ENCODE measurements at regions not wholly inside any gene's neighbourhood (a gene's known extent, or its start where the extent isn't known, plus 50 kb on each side); places are given as distances from the start of the nearest gene placed in this dataset.

- no peak for DNase-seq
Measured at GRCh38 chr15:39052323-39052705, 487.7 kb upstream of the RASGRP1 start.

GRCh38 chr15:39053480-39053879, 488.9 kb upstream of the RASGRP1 start:
- DNase-seq, result no peak

- no peak for DNase-seq
Measured at GRCh38 chr15:39054128-39054732, 489.6 kb upstream of the RASGRP1 start.

GRCh38 chr15:39056357-39056756, 491.7 kb upstream of the RASGRP1 start:
- DNase-seq, result no peak

GRCh38 chr15:39058351-39059131, 493.9 kb upstream of the RASGRP1 start:
- no peak for DNase-seq

- no peak for DNase-seq
Measured at GRCh38 chr15:39059917-39060316, 495.3 kb upstream of the RASGRP1 start.

- no peak for DNase-seq
Measured at GRCh38 chr15:39061952-39062464, 497.4 kb upstream of the RASGRP1 start.

- no peak for DNase-seq
Measured at GRCh38 chr15:39066677-39067076, 502.1 kb upstream of the RASGRP1 start.

- no peak for DNase-seq
Measured at GRCh38 chr15:39074341-39074985, 506.4 kb upstream of the THBS1 start.

- no peak for DNase-seq
Measured at GRCh38 chr15:39075311-39075710, 505.6 kb upstream of the THBS1 start.

GRCh38 chr15:39075756-39076341, 505.0 kb upstream of the THBS1 start:
- DNase-seq, result no peak

- DNase-seq, result no peak
Measured at GRCh38 chr15:39078026-39078425, 502.9 kb upstream of the THBS1 start.

- DNase-seq, result no peak
Measured at GRCh38 chr15:39079296-39079847, 501.5 kb upstream of the THBS1 start.

- DNase-seq, result no peak
Measured at GRCh38 chr15:39083213-39083612, 497.7 kb upstream of the THBS1 start.

- DNase-seq, result no peak
Measured at GRCh38 chr15:39084674-39085530, 496.0 kb upstream of the THBS1 start.

- DNase-seq, result no peak
Measured at GRCh38 chr15:39086641-39087040, 494.2 kb upstream of the THBS1 start.

GRCh38 chr15:39088156-39088555, 492.7 kb upstream of the THBS1 start:
- DNase-seq, result no peak

GRCh38 chr15:39092354-39092753, 488.5 kb upstream of the THBS1 start:
- DNase-seq, result no peak

GRCh38 chr15:39092761-39093160, 488.1 kb upstream of the THBS1 start:
- no peak for DNase-seq

- no peak for DNase-seq
Measured at GRCh38 chr15:39094116-39094515, 486.8 kb upstream of the THBS1 start.

GRCh38 chr15:39095218-39095879, 485.5 kb upstream of the THBS1 start:
- no peak for DNase-seq

Data from NCI-H1436 treated with DMSO at 0.1 percent for 48 hours (cell line).